ENCODE measurements at regions not wholly inside any gene's neighbourhood (a gene's known extent, or its start where the extent isn't known, plus 50 kb on each side); places are given as distances from the start of the nearest gene placed in this dataset.
"Not testable (repeated sequence)": the region's sequence is repeated elsewhere in the genome, so short reads cannot be mapped to it uniquely, and the experiment has no call there.

- DNase-seq (ENCODE audit: low read depth), result no peak
- TF ChIP-seq CTCF (conservative IDR thresholded peaks at IDR 0.05; ENCODE audit: low read depth, low read length), result no peak
- no peak overlapping the region for H3K4me3 ChIP-seq (ENCODE audit: low read depth, low read length)
Observed at GRCh38 chrX:6990552-6991193, 156.8 kb upstream of the STS start.

GRCh38 chrX:6989858-6990257, 157.7 kb upstream of the STS start:
- no peak for TF ChIP-seq CTCF (conservative IDR thresholded peaks at IDR 0.05; ENCODE audit: low read depth, low read length)
- DNase-seq (ENCODE audit: low read depth), result no peak

GRCh38 chrX:6988694-6989093, 158.8 kb upstream of the STS start:
- DNase-seq (ENCODE audit: low read depth), result not testable (repeated sequence)

More at GRCh38 chrX:6989858-6990257, 157.7 kb upstream of the STS start:
- H3K4me3 ChIP-seq (ENCODE audit: low read depth, low read length), result no peak overlapping the region

GRCh38 chrX:6986915-6987314, 160.6 kb upstream of the STS start:
- H3K4me3 ChIP-seq (ENCODE audit: low read depth, low read length), result no peak overlapping the region
- no peak for TF ChIP-seq CTCF (conservative IDR thresholded peaks at IDR 0.05; ENCODE audit: low read depth, low read length)
- DNase-seq (ENCODE audit: low read depth), result no peak

More at GRCh38 chrX:6988694-6989093, 158.8 kb upstream of the STS start:
- H3K4me3 ChIP-seq (ENCODE audit: low read depth, low read length), result not testable (repeated sequence)

- no peak overlapping the region for H3K4me3 ChIP-seq (ENCODE audit: low read depth, low read length)
- TF ChIP-seq CTCF (conservative IDR thresholded peaks at IDR 0.05; ENCODE audit: low read depth, low read length), result no peak
- no peak for DNase-seq (ENCODE audit: low read depth)
Observed at GRCh38 chrX:6985537-6985936, 162.0 kb upstream of the STS start.

- no peak for TF ChIP-seq CTCF (conservative IDR thresholded peaks at IDR 0.05; ENCODE audit: low read depth, low read length)
- no peak for DNase-seq (ENCODE audit: low read depth)
- no peak overlapping the region for H3K4me3 ChIP-seq (ENCODE audit: low read depth, low read length)
Observed at GRCh38 chrX:6983207-6983955, 164.1 kb upstream of the STS start.

- no peak overlapping the region for H3K4me3 ChIP-seq (ENCODE audit: low read depth, low read length)
- TF ChIP-seq CTCF (conservative IDR thresholded peaks at IDR 0.05; ENCODE audit: low read depth, low read length), result no peak
- DNase-seq (ENCODE audit: low read depth), result no peak
Observed at GRCh38 chrX:6981718-6982406, 165.7 kb upstream of the STS start.

All from choroid plexus epithelial cell (primary cell).